Mononuclear cell (primary cell): ENCODE measurements at regions not wholly inside any gene's neighbourhood (a gene's known extent, or its start where the extent isn't known, plus 50 kb on each side); places are given as distances from the start of the nearest gene placed in this dataset.

Source experiments
- H3K27me3 ChIP-seq: 2 replicates; pipeline ENCODE4 v1.6.0; 2011; ENCODE audit warnings: low read length, control low read depth; ENCODE audit not compliant: insufficient read depth
- H3K4me1 ChIP-seq: 2 replicates; pipeline ENCODE4 v1.5.1; 2011; ENCODE audit warnings: mild to moderate bottlenecking, low read length, control low read depth; ENCODE audit not compliant: insufficient read depth
- H3K4me3 ChIP-seq: 2 replicates; pipeline ENCODE4 v1.5.1; 2011; ENCODE audit warnings: mild to moderate bottlenecking, low read length, moderate library complexity
- H3K9me3 ChIP-seq: 2 replicates; pipeline ENCODE4 v1.5.1; 2011; ENCODE audit warnings: low read depth, mild to moderate bottlenecking, control low read depth, low read length

GRCh38 chr6:14816116-14816859, 429.6 kb upstream of the JARID2 start:
- Histone ChIP-seq H3K27me3 (no peaks in the 10 kb centered on the region), H3K4me3 (no peak overlapping the region), H3K9me3 (no peaks in the 10 kb centered on the region), H3K4me1 (no peaks in the 10 kb centered on the region)

- H3K4me3 ChIP-seq, result no peak overlapping the region
- H3K9me3 ChIP-seq, result no peaks in the 10 kb centered on the region
- no peaks in the 10 kb centered on the region for H3K27me3 ChIP-seq
- no peaks in the 10 kb centered on the region for H3K4me1 ChIP-seq
Observed at GRCh38 chr6:14817074-14817473, 428.8 kb upstream of the JARID2 start.

- Histone ChIP-seq H3K9me3 (no peaks in the 10 kb centered on the region), H3K4me3 (no peak overlapping the region), H3K27me3 (no peaks in the 10 kb centered on the region), H3K4me1 (no peaks in the 10 kb centered on the region)
Observed at GRCh38 chr6:14818422-14818884, 427.4 kb upstream of the JARID2 start.

- Histone ChIP-seq H3K4me3 (no peak overlapping the region), H3K27me3 (no peaks in the 10 kb centered on the region), H3K4me1 (no peaks in the 10 kb centered on the region), H3K9me3 (no peaks in the 10 kb centered on the region)
Observed at GRCh38 chr6:14819001-14819400, 426.9 kb upstream of the JARID2 start.

- Histone ChIP-seq H3K9me3 (no peaks in the 10 kb centered on the region), H3K27me3 (no peaks in the 10 kb centered on the region), H3K4me3 (no peak overlapping the region), H3K4me1 (peaks cover 6% of the 10 kb centered on the region)
Observed at GRCh38 chr6:14819840-14820420, 425.9 kb upstream of the JARID2 start.

- Histone ChIP-seq H3K4me3 (no peak overlapping the region), H3K27me3 (no peaks in the 10 kb centered on the region), H3K9me3 (no peaks in the 10 kb centered on the region), H3K4me1 (peaks cover 15% of the 10 kb centered on the region)
Observed at GRCh38 chr6:14822012-14822553, 423.8 kb upstream of the JARID2 start.

- Histone ChIP-seq H3K27me3 (no peaks in the 10 kb centered on the region), H3K4me3 (no peak overlapping the region), H3K4me1 (peaks cover 21% of the 10 kb centered on the region), H3K9me3 (no peaks in the 10 kb centered on the region)
Observed at GRCh38 chr6:14822679-14823078, 423.2 kb upstream of the JARID2 start.

DNA sequence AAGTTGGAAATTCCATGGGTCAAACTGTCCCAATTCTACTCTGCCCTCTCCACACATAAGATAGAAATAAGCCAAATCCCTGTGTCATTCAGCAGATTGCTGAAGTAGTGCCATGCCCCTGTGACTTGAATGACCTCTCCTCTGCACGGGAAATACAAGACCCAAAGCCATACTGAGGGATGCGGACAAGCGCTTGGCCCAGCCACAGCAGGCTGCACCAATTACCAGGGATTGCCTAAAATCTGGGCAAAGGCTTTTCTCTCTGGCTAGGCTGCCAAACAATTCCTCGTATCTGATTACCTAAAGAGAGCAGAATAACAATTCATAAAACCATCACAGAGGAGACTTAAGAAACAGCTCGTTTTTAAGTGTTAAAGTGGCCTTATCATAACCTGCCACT, 421.8 kb upstream of the JARID2 start:
- Histone ChIP-seq H3K27me3 (no peaks in the 10 kb centered on the region), H3K9me3 (no peaks in the 10 kb centered on the region), H3K4me1 (peaks cover 33% of the 10 kb centered on the region), H3K4me3 (no peak overlapping the region)

DNA sequence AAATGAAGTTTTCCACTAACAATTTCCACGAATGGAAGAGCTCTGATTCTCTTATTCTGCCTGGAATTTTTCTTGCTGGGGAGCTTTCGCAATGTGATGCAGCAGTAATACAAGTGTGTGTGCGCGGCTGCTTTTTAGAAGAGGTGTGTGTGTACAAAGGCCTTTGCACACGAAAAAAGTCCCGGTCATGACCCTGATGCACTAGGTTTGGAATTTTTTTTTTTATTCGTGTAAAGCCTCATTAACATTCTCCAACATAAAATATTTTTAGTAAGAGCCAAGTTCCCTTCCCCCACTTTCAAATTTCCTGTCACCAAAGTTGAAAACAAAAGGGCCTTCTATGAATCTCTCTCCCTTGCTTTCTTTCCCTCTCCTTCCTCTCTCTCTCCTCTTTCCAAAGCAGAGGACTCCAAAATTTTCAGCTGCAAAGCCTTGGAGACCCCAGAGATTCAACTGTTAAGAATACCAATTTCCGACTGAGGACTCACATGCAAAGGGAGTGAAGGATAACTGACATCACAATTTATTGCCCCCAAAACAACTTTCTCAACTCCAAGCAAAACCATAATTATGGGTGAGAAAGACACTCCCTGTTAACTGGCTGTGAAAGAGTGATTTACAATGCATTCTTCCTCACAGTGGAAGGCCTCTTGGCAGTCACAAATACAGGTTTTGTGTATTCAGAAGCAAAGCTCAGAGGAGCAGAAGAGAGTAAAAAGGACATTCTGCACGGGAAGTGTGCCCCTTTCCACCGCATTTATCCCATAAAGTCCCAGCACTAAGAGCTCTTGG, 421.2 kb upstream of the JARID2 start:
- peaks cover 33% of the 10 kb centered on the region for H3K4me1 ChIP-seq
- no peak overlapping the region for H3K4me3 ChIP-seq
- no peaks in the 10 kb centered on the region for H3K27me3 ChIP-seq
- H3K9me3 ChIP-seq, result no peaks in the 10 kb centered on the region

GRCh38 chr6:14826456-14826855, 419.4 kb upstream of the JARID2 start:
- no peaks in the 10 kb centered on the region for H3K9me3 ChIP-seq
- peaks cover 33% of the 10 kb centered on the region for H3K4me1 ChIP-seq
- H3K4me3 ChIP-seq, result no peak overlapping the region
- H3K27me3 ChIP-seq, result no peaks in the 10 kb centered on the region

DNA sequence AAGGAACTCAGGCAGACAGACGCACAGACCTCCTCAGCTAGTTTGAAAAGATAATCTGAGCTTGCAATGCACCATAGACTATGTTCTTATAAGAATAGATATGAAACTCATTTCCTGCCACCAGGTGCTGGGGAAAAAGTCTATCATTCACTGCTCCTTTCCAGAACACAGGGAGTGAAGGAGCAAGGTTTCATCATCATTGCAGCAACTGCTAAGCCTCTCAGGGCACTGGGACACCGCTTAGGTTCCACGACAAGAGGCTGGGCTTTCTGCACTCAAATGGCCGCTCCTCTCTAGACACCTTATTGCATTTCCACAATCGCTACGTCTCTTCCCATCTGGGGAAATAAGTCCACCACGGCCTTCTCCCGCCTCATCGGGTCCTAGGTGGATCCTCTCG, 418.5 kb upstream of the JARID2 start:
- Histone ChIP-seq H3K4me1 (peaks cover 33% of the 10 kb centered on the region), H3K27me3 (no peaks in the 10 kb centered on the region), H3K4me3 (no peak overlapping the region), H3K9me3 (no peaks in the 10 kb centered on the region)

- H3K27me3 ChIP-seq, result no peaks in the 10 kb centered on the region
- H3K4me1 ChIP-seq, result peaks cover 33% of the 10 kb centered on the region
- no peaks in the 10 kb centered on the region for H3K9me3 ChIP-seq
- H3K4me3 ChIP-seq, result no peak overlapping the region
Observed at GRCh38 chr6:14828201-14828611, 417.7 kb upstream of the JARID2 start.

DNA sequence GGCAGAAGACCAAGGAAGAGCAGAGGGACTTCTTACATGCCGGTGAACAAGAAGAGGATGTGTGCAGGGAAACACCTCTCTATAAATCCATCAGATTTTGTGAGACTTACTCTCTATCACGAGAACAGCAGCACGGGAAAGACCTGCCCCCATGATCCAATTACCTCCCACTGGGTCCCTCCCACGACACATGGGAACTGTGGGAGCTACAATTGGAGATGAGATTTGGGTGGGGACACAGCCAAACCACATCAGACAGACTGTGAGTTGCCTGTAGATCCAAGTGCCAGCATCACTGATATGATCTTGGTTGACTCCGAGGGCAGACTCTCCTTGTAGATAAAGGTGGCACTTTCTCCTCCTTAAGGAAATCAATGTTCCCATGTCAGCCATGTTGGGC, 414.8 kb upstream of the JARID2 start:
- Histone ChIP-seq H3K4me1 (peaks cover 22% of the 10 kb centered on the region), H3K4me3 (no peak overlapping the region), H3K9me3 (no peaks in the 10 kb centered on the region), H3K27me3 (no peaks in the 10 kb centered on the region)

- no peaks in the 10 kb centered on the region for H3K27me3 ChIP-seq
- H3K4me3 ChIP-seq, result no peak overlapping the region
- no peaks in the 10 kb centered on the region for H3K9me3 ChIP-seq
- H3K4me1 ChIP-seq, result peaks cover 21% of the 10 kb centered on the region
Observed at GRCh38 chr6:14831937-14832336, 413.9 kb upstream of the JARID2 start.

DNA sequence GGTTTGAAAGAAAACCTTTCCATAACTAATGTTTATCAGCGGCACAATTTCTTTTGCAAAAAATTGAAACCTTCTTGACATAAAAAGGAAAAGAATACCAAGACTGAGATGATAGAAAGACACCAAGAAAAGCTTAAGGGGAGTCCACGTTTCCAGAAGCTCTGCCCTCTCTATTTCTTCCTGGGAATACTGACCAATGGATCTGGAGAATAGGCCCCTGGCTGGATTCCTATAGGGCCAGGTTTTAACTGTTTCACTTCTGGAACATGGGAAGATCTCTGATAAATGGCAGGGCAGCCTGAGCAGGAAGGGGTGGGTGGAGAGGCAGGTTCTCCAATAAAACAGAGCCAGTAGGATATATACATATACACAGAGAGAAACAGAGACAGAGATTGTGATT, 413.4 kb upstream of the JARID2 start:
- H3K27me3 ChIP-seq, result no peaks in the 10 kb centered on the region
- H3K4me3 ChIP-seq, result no peak overlapping the region
- peaks cover 20% of the 10 kb centered on the region for H3K4me1 ChIP-seq
- H3K9me3 ChIP-seq, result no peaks in the 10 kb centered on the region
